OCI-LY1 (cell line): ENCODE measurements at regions not wholly inside any gene's neighbourhood (a gene's known extent, or its start where the extent isn't known, plus 50 kb on each side); places are given as distances from the start of the nearest gene placed in this dataset.

ENCODE experiments used
- H2AFZ ChIP-seq: fragments of 200-600 bp; sonication (generic), shearing (Covaris generic); 2 replicates; pipeline ENCODE4 v1.6.0; 2014; ENCODE audit warnings: antibody characterized with exemption, mild to moderate bottlenecking, low read length
- H3F3A ChIP-seq: fragments of 200-600 bp; sonication (generic), shearing (Covaris generic); 2 replicates; pipeline ENCODE4 v1.6.0; 2014; ENCODE audit warnings: mild to moderate bottlenecking, antibody characterized with exemption, low read length, moderate library complexity; ENCODE audit not compliant: insufficient read depth
- H3K27ac ChIP-seq: fragments of 200-600 bp; sonication (generic); 2 replicates; pipeline ENCODE4 v1.5.1; 2014; ENCODE audit warnings: low read length, mixed run types, mild to moderate bottlenecking, low read depth; ENCODE audit not compliant: poor library complexity, severe bottlenecking
- H3K27me3 ChIP-seq: fragments of 200-600 bp; sonication (generic); 2 replicates; pipeline ENCODE4 v1.6.0; 2014; ENCODE audit warnings: antibody characterized with exemption, mild to moderate bottlenecking, low read length, moderate library complexity; ENCODE audit not compliant: insufficient read depth
- H3K36me3 ChIP-seq: fragments of 200-600 bp; sonication (generic); 2 replicates; pipeline ENCODE4 v1.6.1; 2014; ENCODE audit warnings: mild to moderate bottlenecking, antibody characterized with exemption, low read length, moderate library complexity, mixed read lengths; ENCODE audit not compliant: insufficient read depth
- H3K4me1 ChIP-seq: fragments of 200-600 bp; sonication (generic); 2 replicates; pipeline ENCODE4 v1.5.1; 2014; ENCODE audit warnings: mild to moderate bottlenecking, low read length, moderate library complexity; ENCODE audit not compliant: insufficient read depth, severe bottlenecking
- H3K4me2 ChIP-seq: fragments of 200-600 bp; sonication (generic), shearing (Covaris generic); 2 replicates; pipeline ENCODE4 v1.6.1; 2014; ENCODE audit warnings: low read length
- H3K4me3 ChIP-seq: fragments of 200-600 bp; sonication (generic); 2 replicates; pipeline ENCODE4 v1.5.1; 2014; ENCODE audit warnings: low read length, low read depth, mild to moderate bottlenecking, mixed read lengths; ENCODE audit not compliant: poor library complexity, severe bottlenecking
- H3K79me2 ChIP-seq: fragments of 200-600 bp; shearing (Covaris generic); 2 replicates; pipeline ENCODE4 v1.6.1; 2016; ENCODE audit warnings: mixed run types, low read length, mixed read lengths; ENCODE audit not compliant: insufficient read depth
- H3K9ac ChIP-seq: fragments of 200-600 bp; sonication (generic), shearing (Covaris generic); 2 replicates; pipeline ENCODE4 v1.6.1; 2014; ENCODE audit warnings: mild to moderate bottlenecking, low read length, mixed read lengths
- H3K9me2 ChIP-seq: fragments of 200-600 bp; sonication (generic), shearing (Covaris generic); 2 replicates; pipeline ENCODE4 v1.6.1; 2014; ENCODE audit warnings: low read depth, mild to moderate bottlenecking, low read length, mixed read lengths
- H3K9me3 ChIP-seq: fragments of 200-600 bp; shearing (Covaris generic); 2 replicates; pipeline ENCODE4 v1.6.1; 2014; ENCODE audit warnings: low read length, mixed read lengths
- H4K20me1 ChIP-seq: fragments of 200-600 bp; sonication (generic), shearing (Covaris generic); 2 replicates; pipeline ENCODE4 v1.6.0; 2016; ENCODE audit warnings: mild to moderate bottlenecking, low read length; ENCODE audit not compliant: insufficient read depth
- CTCF ChIP-seq: fragments of 200-600 bp; sonication (generic), shearing (Covaris generic); IDR thresholded peaks from 2 replicates; pipeline ENCODE4 v1.5.1; 2017; ENCODE audit warnings: mild to moderate bottlenecking, antibody characterized with exemption, low read length, moderate library complexity, mixed read lengths
- EZH2 ChIP-seq: fragments of 200-600 bp; sonication (generic), shearing (Covaris generic); IDR thresholded peaks from 2 replicates; pipeline ENCODE4 v1.8.0; 2017; ENCODE audit warnings: borderline replicate concordance, mixed run types, mild to moderate bottlenecking, antibody characterized with exemption, low read length, moderate library complexity, mixed read lengths

GRCh38 chr3:805326-805725 is 287.5 kb upstream of the CNTN6 start:
- H3K27me3 ChIP-seq: no peaks in the 10 kb centered on the region
- H2AFZ ChIP-seq: no peak overlapping the region
- no peaks in the 10 kb centered on the region for H3K9me2 ChIP-seq
- TF ChIP-seq CTCF (no peak), EZH2 (no peak)
- H3K36me3 ChIP-seq: no peaks in the 10 kb centered on the region
- no peak overlapping the region for H3K9ac ChIP-seq
- H3K4me1 ChIP-seq: no peaks in the 10 kb centered on the region
- no peak overlapping the region for H3K27ac ChIP-seq
- H3K79me2 ChIP-seq: no peaks in the 10 kb centered on the region
- H4K20me1 ChIP-seq: no peaks in the 10 kb centered on the region
- H3K4me2 ChIP-seq: no peak overlapping the region
- no peaks in the 10 kb centered on the region for H3F3A ChIP-seq
- H3K9me3 ChIP-seq: no peaks in the 10 kb centered on the region
- no peak overlapping the region for H3K4me3 ChIP-seq

GRCh38 chr3:806006-806405 is 286.8 kb upstream of the CNTN6 start:
- Histone ChIP-seq H3K4me2 (no peak overlapping the region), H3K4me1 (no peaks in the 10 kb centered on the region), H3K36me3 (no peaks in the 10 kb centered on the region), H3F3A (no peaks in the 10 kb centered on the region), H3K27me3 (no peaks in the 10 kb centered on the region), H3K27ac (no peak overlapping the region), H2AFZ (no peak overlapping the region), H3K9me3 (no peaks in the 10 kb centered on the region), H3K79me2 (no peaks in the 10 kb centered on the region), H3K4me3 (no peak overlapping the region), H4K20me1 (no peaks in the 10 kb centered on the region), H3K9ac (no peak overlapping the region), H3K9me2 (no peaks in the 10 kb centered on the region)
- TF ChIP-seq EZH2 (no peak), CTCF (no peak)

- Histone ChIP-seq H3K27me3 (no peaks in the 10 kb centered on the region), H3K4me1 (no peaks in the 10 kb centered on the region), H4K20me1 (no peaks in the 10 kb centered on the region), H3K79me2 (no peaks in the 10 kb centered on the region), H3K27ac (no peak overlapping the region), H3K4me3 (no peak overlapping the region), H3K9ac (no peak overlapping the region), H3K36me3 (no peaks in the 10 kb centered on the region), H3F3A (no peaks in the 10 kb centered on the region), H2AFZ (no peak overlapping the region), H3K9me2 (no peaks in the 10 kb centered on the region), H3K9me3 (no peaks in the 10 kb centered on the region), H3K4me2 (no peak overlapping the region)
- TF ChIP-seq EZH2 (no peak), CTCF (no peak)
These were observed 276.2 kb upstream of the CNTN6 start for GRCh38 chr3:816605-817004.
